H1 (cell line): ENCODE measurements at regions not wholly inside any gene's neighbourhood (a gene's known extent, or its start where the extent isn't known, plus 50 kb on each side); places are given as distances from the start of the nearest gene placed in this dataset.
"Not testable (repeated sequence)": the region's sequence is repeated elsewhere in the genome, so short reads cannot be mapped to it uniquely, and the experiment has no call there.

ENCODE experiments used
- CTCF ChIA-PET: fragments of 300-600 bp; sonication (Branson Sonifier 250); formaldehyde crosslinking; loops from one replicate; lab custom pipeline; 2021; ENCODE audit not compliant: partially characterized antibody; lab: Charles Lee
- POLR2A ChIA-PET: fragments of 300-600 bp; sonication (Branson Sonifier 250); formaldehyde crosslinking; loops from one replicate; lab custom pipeline; 2021; ENCODE audit warnings: inconsistent platforms; ENCODE audit not compliant: partially characterized antibody; lab: Charles Lee
- DNase-seq, 2 experiments: peaks; one replicate each; pipeline versions ENCODE4 v3.0.0 to v3.0.0-alpha.2; 2010 to 2022; ENCODE audit warnings: low spot score in 2 of 2, low read depth in 1 of 2, mixed read lengths in 1 of 2
- FAIRE-seq: peaks from 2 replicates; lab custom pipeline; 2011; peaks lifted over from hg19 to GRCh38; lab: Jason Lieb, UNC
- H2AFZ ChIP-seq: 2 replicates; pipeline ENCODE4 v1.8.1; 2012; ENCODE audit warnings: low read length, inconsistent platforms
- H2AK5ac ChIP-seq: 2 replicates; pipeline ENCODE4 v1.6.1; 2013; ENCODE audit warnings: low read depth, low read length
- H2BK120ac ChIP-seq: replicated peaks from 2 replicates; pipeline ENCODE3; 2013; ENCODE audit warnings: low read depth, low read length, inconsistent platforms
- H2BK12ac ChIP-seq: 2 replicates; pipeline ENCODE4 v1.6.1; 2013; ENCODE audit warnings: low read depth, low read length
- H2BK15ac ChIP-seq: 2 replicates; pipeline ENCODE4 v1.6.1; 2013; ENCODE audit warnings: low read length
- H2BK20ac ChIP-seq: 2 replicates; pipeline ENCODE4 v1.6.1; 2013; ENCODE audit warnings: low read length
- H2BK5ac ChIP-seq: 2 replicates; pipeline ENCODE4 v1.6.1; 2013; ENCODE audit warnings: low read depth, low read length
- H3K14ac ChIP-seq: 2 replicates; pipeline ENCODE4 v1.6.1; 2013; ENCODE audit warnings: inconsistent platforms; ENCODE audit not compliant: insufficient read length
- H3K18ac ChIP-seq: 2 replicates; pipeline ENCODE4 v1.6.1; 2013; ENCODE audit warnings: low read length; ENCODE audit errors: extremely low read depth
- H3K23ac ChIP-seq: 2 replicates; pipeline ENCODE4 v1.6.1; 2013; ENCODE audit warnings: inconsistent platforms; ENCODE audit not compliant: insufficient read length
- H3K23me2 ChIP-seq: 2 replicates; pipeline ENCODE4 v1.6.1; 2013; ENCODE audit warnings: low read depth, low read length
- H3K27ac ChIP-seq: 2 replicates; pipeline ENCODE4 v1.6.1; 2011; ENCODE audit warnings: low read depth, low read length, inconsistent platforms
- H3K27me3 ChIP-seq, 4 experiments: replicated peaks in 1 of 4; 1 replicate in 1 of 4; 2 replicates in 3 of 4; pipeline versions ENCODE4 v1.6.1 to v1.8.1; 2011 to 2013; ENCODE audit warnings: low read length in 3 of 4, mild to moderate bottlenecking in 3 of 4, inconsistent platforms in 2 of 4, mixed read lengths in 2 of 4, moderate library complexity in 1 of 4; ENCODE audit not compliant: control insufficient read depth in 3 of 4, insufficient read depth in 3 of 4; ENCODE audit errors: extremely low read depth in 1 of 4
- H3K36me3 ChIP-seq, 4 experiments: 2 replicates each; pipeline versions ENCODE4 v1.6.1 to v1.8.1; 2011 to 2013; ENCODE audit warnings: mild to moderate bottlenecking in 4 of 4, low read length in 3 of 4, moderate library complexity in 2 of 4, control low read depth in 1 of 4, inconsistent platforms in 1 of 4; ENCODE audit not compliant: insufficient read depth in 4 of 4, control insufficient read depth in 2 of 4
- H3K4ac ChIP-seq: replicated peaks from 2 replicates; pipeline ENCODE3; 2013; ENCODE audit warnings: low read length, low read depth, mixed read lengths, inconsistent platforms; ENCODE audit not compliant: insufficient read length
- H3K4me1 ChIP-seq, 4 experiments: replicated peaks in 1 of 4; 1 replicate in 1 of 4; 2 replicates in 3 of 4; pipeline versions ENCODE4 v1.6.1 to v1.8.1; 2011 to 2013; ENCODE audit warnings: low read length in 3 of 4, inconsistent platforms in 2 of 4, mixed read lengths in 1 of 4; ENCODE audit not compliant: insufficient read depth in 4 of 4, control insufficient read depth in 3 of 4
- H3K4me2 ChIP-seq, 2 experiments: 2 replicates each; pipeline versions ENCODE4 v1.6.1 to v1.8.1; 2011 to 2013; ENCODE audit warnings: low read depth in 2 of 2, low read length in 2 of 2, control low read depth in 1 of 2, inconsistent platforms in 1 of 2, mild to moderate bottlenecking in 1 of 2; ENCODE audit not compliant: insufficient read depth in 1 of 2
- H3K4me3 ChIP-seq, 4 experiments: fragments of 200-600, 300-600 bp in 1 of 4; sonication (generic), shearing (Covaris generic), sonication (Bioruptor Twin) in 1 of 4; 2 replicates each; pipeline versions ENCODE4 v1.5.1 to v1.8.1; 2011 to 2016; ENCODE audit warnings: low read length in 4 of 4, low read depth in 3 of 4, control low read depth in 2 of 4, inconsistent platforms in 2 of 4, mild to moderate bottlenecking in 2 of 4, mixed read lengths in 1 of 4, moderate library complexity in 1 of 4; ENCODE audit not compliant: insufficient read depth in 2 of 4; ENCODE audit errors: extremely low read depth in 1 of 4
- H3K56ac ChIP-seq: replicated peaks from 2 replicates; pipeline ENCODE3; 2013; ENCODE audit warnings: low read depth, mild to moderate bottlenecking, mixed read lengths, low read length, inconsistent platforms; ENCODE audit not compliant: insufficient read length
- H3K79me1 ChIP-seq: 2 replicates; pipeline ENCODE4 v1.6.1; 2013; ENCODE audit warnings: low read depth, low read length, control low read depth
- H3K79me2 ChIP-seq, 2 experiments: 2 replicates each; pipeline versions ENCODE4 v1.6.1 to v1.8.1; 2012 to 2013; ENCODE audit warnings: low read length in 2 of 2, mild to moderate bottlenecking in 2 of 2, inconsistent platforms in 1 of 2; ENCODE audit not compliant: insufficient read depth in 2 of 2, control insufficient read depth in 1 of 2
- H3K9ac ChIP-seq, 4 experiments: replicated peaks in 1 of 4; 1 replicate in 1 of 4; 2 replicates in 3 of 4; pipeline versions ENCODE4 v1.6.1 to v1.8.1; 2011 to 2013; ENCODE audit warnings: low read depth in 3 of 4, low read length in 3 of 4, control low read depth in 2 of 4, mild to moderate bottlenecking in 2 of 4, moderate library complexity in 2 of 4, inconsistent platforms in 1 of 4; ENCODE audit errors: extremely low read depth in 1 of 4
- H3K9me3 ChIP-seq, 2 experiments: 2 replicates each; pipeline versions ENCODE4 v1.6.1 to v1.8.1; 2012 to 2013; ENCODE audit warnings: mild to moderate bottlenecking in 2 of 2, moderate library complexity in 2 of 2, control low read depth in 1 of 2, inconsistent platforms in 1 of 2, low read depth in 1 of 2, low read length in 1 of 2, mixed read lengths in 1 of 2; ENCODE audit not compliant: insufficient read depth in 2 of 2
- H4K20me1 ChIP-seq, 2 experiments: replicated peaks in 1 of 2; 2 replicates each; pipeline versions ENCODE3 to v1.8.1; 2011 to 2013; ENCODE audit warnings: inconsistent platforms in 2 of 2, low read length in 2 of 2, mild to moderate bottlenecking in 1 of 2; ENCODE audit not compliant: insufficient read depth in 2 of 2, control insufficient read depth in 1 of 2
- H4K5ac ChIP-seq: 2 replicates; pipeline ENCODE4 v1.6.1; 2013; ENCODE audit warnings: low read length, low read depth, mixed read lengths, inconsistent platforms; ENCODE audit not compliant: insufficient read length
- H4K8ac ChIP-seq: 2 replicates; pipeline ENCODE4 v1.8.0; 2013; ENCODE audit warnings: mild to moderate bottlenecking, moderate library complexity, low read length, inconsistent platforms; ENCODE audit not compliant: insufficient read depth; ENCODE audit errors: extremely low read depth
- H4K91ac ChIP-seq: replicated peaks from 2 replicates; pipeline ENCODE3; 2013; ENCODE audit warnings: low read length, mixed read lengths, inconsistent platforms; ENCODE audit not compliant: insufficient read length
- WGBS, 2 experiments: shearing (Covaris generic) in 1 of 2; methylation state at CpG; one replicate each; pipeline versions ENCODE4 v1.1.6 to v1.1.7; 2013 to 2015; ENCODE audit warnings: low lambda C conversion rate in 2 of 2, mixed read lengths in 2 of 2, inconsistent platforms in 1 of 2, low coverage in 1 of 2, missing lambda C conversion rate in 1 of 2; ENCODE audit not compliant: insufficient replicate concordance in 2 of 2, insufficient coverage in 1 of 2, insufficient read length in 1 of 2; ENCODE audit errors: extremely low coverage in 1 of 2, missing lambda C conversion rate in 1 of 2; 5-methylcytosine and 5-hydroxymethylcytosine counted together

DNA sequence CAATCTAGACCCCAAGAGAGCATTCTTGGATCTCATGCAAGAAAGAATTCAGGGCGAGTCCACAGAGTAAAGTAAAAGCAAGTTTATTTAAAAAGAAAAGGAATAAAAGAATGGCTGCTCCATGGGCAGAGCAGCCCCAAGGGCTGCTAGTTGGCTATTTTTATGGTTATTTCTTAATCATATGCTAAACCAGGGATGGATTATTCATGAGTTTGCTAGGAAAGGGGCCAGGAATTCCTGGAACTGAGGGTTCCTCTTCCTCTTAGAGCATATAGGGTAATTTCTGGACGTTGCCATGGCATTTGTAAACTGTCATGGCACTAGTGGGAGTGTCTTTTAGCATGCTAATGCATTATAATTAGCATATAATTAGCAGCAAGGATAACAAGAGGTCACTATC is 73.1 kb upstream of the NOMO2 start:
- H3K4me3 ChIP-seq, H3K36me3 ChIP-seq, H3K23me2 ChIP-seq, H2BK20ac ChIP-seq, FAIRE-seq, H3K4me2 ChIP-seq, H4K5ac ChIP-seq, H3K14ac ChIP-seq, H2BK12ac ChIP-seq, H3K79me1 ChIP-seq, H3K27ac ChIP-seq, H3K4me1 ChIP-seq, H2BK120ac ChIP-seq, DNase-seq, H3K27me3 ChIP-seq, H3K56ac ChIP-seq, H4K8ac ChIP-seq, H4K20me1 ChIP-seq, POLR2A ChIA-PET, H2BK5ac ChIP-seq, H4K91ac ChIP-seq, H2BK15ac ChIP-seq, H2AFZ ChIP-seq, H3K79me2 ChIP-seq, CTCF ChIA-PET, H2AK5ac ChIP-seq, H3K23ac ChIP-seq, H3K4ac ChIP-seq, H3K9ac ChIP-seq, H3K9me3 ChIP-seq, H3K18ac ChIP-seq: not testable (repeated sequence)
- no CpG with 5 or more reads among the region's 2 CpGs for WGBS, 2 experiments

GRCh38 chr16:18631713-18632112 is 69.8 kb upstream of the NOMO2 start:
- H3K4me2 ChIP-seq, H2BK12ac ChIP-seq, H3K27me3 ChIP-seq, H4K91ac ChIP-seq, H3K4me1 ChIP-seq, H3K79me1 ChIP-seq, H2AK5ac ChIP-seq, H3K36me3 ChIP-seq, CTCF ChIA-PET, H3K9me3 ChIP-seq, H4K8ac ChIP-seq, H3K23me2 ChIP-seq, POLR2A ChIA-PET, H3K14ac ChIP-seq, H3K23ac ChIP-seq, DNase-seq, H2BK120ac ChIP-seq, H4K5ac ChIP-seq, H2AFZ ChIP-seq, H3K4ac ChIP-seq, H3K4me3 ChIP-seq, H3K9ac ChIP-seq, H3K79me2 ChIP-seq, H3K27ac ChIP-seq, H2BK15ac ChIP-seq, H4K20me1 ChIP-seq, H2BK5ac ChIP-seq, H2BK20ac ChIP-seq, H3K56ac ChIP-seq, H3K18ac ChIP-seq, FAIRE-seq: not testable (repeated sequence)
- no CpG with 5 or more reads among the region's 2 CpGs for WGBS, 2 experiments
